ENCODE measurements at regions not wholly inside any gene's neighbourhood (a gene's known extent, or its start where the extent isn't known, plus 50 kb on each side); places are given as distances from the start of the nearest gene placed in this dataset.
"Not testable (repeated sequence)": the region's sequence is repeated elsewhere in the genome, so short reads cannot be mapped to it uniquely, and the experiment has no call there.

- no peak for DNase-seq (ENCODE audit: low read depth)
Observed at GRCh38 chr1:113185463-113186104, 112.6 kb downstream of the LRIG2 start.

- no peak for DNase-seq (ENCODE audit: low read depth)
Observed at GRCh38 chr1:113190078-113190477, 117.1 kb downstream of the LRIG2 start.

GRCh38 chr1:113190930-113191329 is 117.9 kb downstream of the LRIG2 start:
- DNase-seq (ENCODE audit: low read depth): no peak

GRCh38 chr1:113191579-113192076 is 118.6 kb downstream of the LRIG2 start:
- peak; percentile 35 for DNase-seq (ENCODE audit: low read depth)

GRCh38 chr1:113192242-113192641 is 119.2 kb downstream of the LRIG2 start:
- DNase-seq (ENCODE audit: low read depth): no peak

- DNase-seq (ENCODE audit: low read depth): no peak
Observed at GRCh38 chr1:113192980-113193379, 120.0 kb downstream of the LRIG2 start.

GRCh38 chr1:113194846-113195830 is 122.1 kb downstream of the LRIG2 start:
- no peak for DNase-seq (ENCODE audit: low read depth)

- no peak for DNase-seq (ENCODE audit: low read depth)
Observed at GRCh38 chr1:113197719-113198330, 124.8 kb downstream of the LRIG2 start.

GRCh38 chr1:113198806-113199205 is 125.8 kb downstream of the LRIG2 start:
- DNase-seq (ENCODE audit: low read depth): no peak

- no peak for DNase-seq (ENCODE audit: low read depth)
Observed at GRCh38 chr1:113199760-113200455, 126.9 kb downstream of the LRIG2 start.

- DNase-seq (ENCODE audit: low read depth): no peak
Observed at GRCh38 chr1:113201560-113201959, 128.6 kb downstream of the LRIG2 start.

GRCh38 chr1:113205980-113206766 is 133.2 kb downstream of the LRIG2 start:
- no peak for DNase-seq (ENCODE audit: low read depth)

GRCh38 chr1:113207019-113207418 is 134.0 kb downstream of the LRIG2 start:
- DNase-seq (ENCODE audit: low read depth): no peak

GRCh38 chr1:113207457-113207856 is 134.5 kb downstream of the LRIG2 start:
- DNase-seq (ENCODE audit: low read depth): no peak

GRCh38 chr1:113208425-113208824 is 135.4 kb downstream of the LRIG2 start:
- not testable (repeated sequence) for DNase-seq (ENCODE audit: low read depth)

- no peak for DNase-seq (ENCODE audit: low read depth)
Observed at GRCh38 chr1:113210248-113210647, 137.2 kb downstream of the LRIG2 start.

GRCh38 chr1:113211467-113211866 is 138.5 kb downstream of the LRIG2 start:
- no peak for DNase-seq (ENCODE audit: low read depth)

GRCh38 chr1:113215015-113215414 is 142.0 kb downstream of the LRIG2 start:
- DNase-seq (ENCODE audit: low read depth): no peak

GRCh38 chr1:113216664-113217063 is 143.7 kb downstream of the LRIG2 start:
- no peak for DNase-seq (ENCODE audit: low read depth)

GRCh38 chr1:113217447-113218208 is 144.6 kb downstream of the LRIG2 start:
- DNase-seq (ENCODE audit: low read depth): no peak

Measured in RPMI7951 (cell line).